SH-SY5Y (cell line): ENCODE measurements at regions not wholly inside any gene's neighbourhood (a gene's known extent, or its start where the extent isn't known, plus 50 kb on each side); places are given as distances from the start of the nearest gene placed in this dataset.
A peak's percentile ranks its signal among the peaks of the same experiment; 100 is the strongest.

Source experiments
- GATA2 ChIP-seq: IDR thresholded peaks from 2 replicates; pipeline ENCODE4 v1.6.1; 2011; ENCODE audit warnings: mild to moderate bottlenecking, low read depth, low read length
- GATA3 ChIP-seq: IDR thresholded peaks from 2 replicates; pipeline ENCODE4 v1.6.1; 2011; ENCODE audit warnings: low read depth, mild to moderate bottlenecking, low read length, moderate library complexity

DNA sequence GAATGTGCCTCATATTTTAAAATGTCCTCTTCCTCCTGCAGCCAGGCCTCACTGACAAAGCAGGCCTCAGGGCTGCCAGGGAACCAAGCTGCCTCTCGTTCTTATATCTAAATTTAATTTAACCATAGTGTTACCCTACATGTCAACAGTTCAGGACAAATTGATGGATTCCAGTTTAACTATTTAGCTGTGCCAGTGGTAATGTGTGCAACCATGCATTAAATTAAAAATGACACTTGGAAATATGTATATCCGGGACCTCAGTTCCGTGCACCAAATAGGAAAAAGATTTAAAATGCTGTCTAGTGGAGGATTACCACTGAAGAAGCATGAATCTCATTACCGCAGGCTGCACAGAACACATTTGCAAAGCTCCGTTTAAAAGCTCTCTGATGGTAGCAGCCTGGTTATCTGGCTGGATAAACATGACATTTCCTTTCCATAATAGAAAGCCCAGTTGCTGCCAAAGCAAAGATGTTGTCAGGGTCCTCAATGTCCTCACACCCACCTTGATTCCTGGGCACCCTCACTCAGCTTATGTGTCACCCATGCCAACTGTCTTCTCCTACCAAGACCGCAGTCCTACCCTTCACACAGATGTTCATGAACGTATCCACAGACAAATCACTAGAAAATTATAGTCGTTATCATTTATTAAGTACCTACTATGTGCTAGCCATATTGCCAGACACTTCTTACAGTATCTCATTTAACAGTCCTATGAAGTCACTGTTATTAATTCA, 73.3 kb upstream of the FRMD4A start:
- TF ChIP-seq GATA3: no peak
- peak; percentile 51; the same call in 1 of the 2 replicates for TF ChIP-seq GATA2
